ENCODE measurements at regions not wholly inside any gene's neighbourhood (a gene's known extent, or its start where the extent isn't known, plus 50 kb on each side); places are given as distances from the start of the nearest gene placed in this dataset.
"Not testable (repeated sequence)": the region's sequence is repeated elsewhere in the genome, so short reads cannot be mapped to it uniquely, and the experiment has no call there.

GRCh38 chr6:121885399-121886152, 450.1 kb downstream of the GJA1 start:
- H3K4me1 ChIP-seq (ENCODE audit: low read depth, poor library complexity, severe bottlenecking) = no peaks in the 10 kb centered on the region
- no peak overlapping the region for H2AFZ ChIP-seq (ENCODE audit: low read depth)

DNA sequence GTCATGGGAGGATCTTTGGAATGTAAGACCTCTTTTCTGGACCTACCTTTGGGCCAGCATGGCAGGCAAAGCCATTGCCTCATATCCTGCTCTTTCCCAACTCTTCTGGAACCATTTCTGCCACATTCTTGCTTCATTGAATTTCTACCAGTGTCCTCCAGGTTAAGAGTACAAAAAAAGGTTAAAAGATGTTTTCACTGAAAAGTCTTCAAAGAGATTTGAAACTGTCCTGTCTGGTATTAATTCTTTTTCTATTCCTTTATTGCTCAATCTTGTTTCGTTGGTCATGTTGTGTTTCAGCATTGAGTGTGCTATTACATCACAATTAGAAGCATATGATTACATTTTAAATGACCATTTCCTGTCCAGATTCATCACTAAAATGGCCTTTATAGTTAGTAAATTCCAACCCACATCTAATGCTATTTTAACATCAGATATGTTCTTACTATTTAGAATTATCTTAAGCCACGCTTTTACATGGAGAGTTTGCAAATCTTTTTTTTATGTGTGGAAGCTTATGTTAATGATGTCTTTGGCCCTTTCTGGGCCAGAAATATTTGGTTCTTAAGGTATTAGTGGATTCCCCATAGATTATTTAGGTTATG, 450.9 kb downstream of the GJA1 start:
- H3K4me2 ChIP-seq = no peak overlapping the region
- no peak overlapping the region for H3K9ac ChIP-seq
- no peak overlapping the region for H3K27ac ChIP-seq
- H3K4me1 ChIP-seq (ENCODE audit: low read depth, poor library complexity, severe bottlenecking) = no peaks in the 10 kb centered on the region
- H3K27me3 ChIP-seq (ENCODE audit: insufficient read depth, low read depth) = no peaks in the 10 kb centered on the region
- H2AFZ ChIP-seq (ENCODE audit: low read depth) = no peak overlapping the region
- no peaks in the 10 kb centered on the region for H4K20me1 ChIP-seq (ENCODE audit: insufficient read depth)
- no peaks in the 10 kb centered on the region for H3K36me3 ChIP-seq (ENCODE audit: insufficient read depth)
- H3K4me3 ChIP-seq (IDR thresholded peaks at IDR 0.05; ENCODE audit: insufficient read depth, low read depth, low read length) = no peak overlapping the region
- TF ChIP-seq, protein P1, sequence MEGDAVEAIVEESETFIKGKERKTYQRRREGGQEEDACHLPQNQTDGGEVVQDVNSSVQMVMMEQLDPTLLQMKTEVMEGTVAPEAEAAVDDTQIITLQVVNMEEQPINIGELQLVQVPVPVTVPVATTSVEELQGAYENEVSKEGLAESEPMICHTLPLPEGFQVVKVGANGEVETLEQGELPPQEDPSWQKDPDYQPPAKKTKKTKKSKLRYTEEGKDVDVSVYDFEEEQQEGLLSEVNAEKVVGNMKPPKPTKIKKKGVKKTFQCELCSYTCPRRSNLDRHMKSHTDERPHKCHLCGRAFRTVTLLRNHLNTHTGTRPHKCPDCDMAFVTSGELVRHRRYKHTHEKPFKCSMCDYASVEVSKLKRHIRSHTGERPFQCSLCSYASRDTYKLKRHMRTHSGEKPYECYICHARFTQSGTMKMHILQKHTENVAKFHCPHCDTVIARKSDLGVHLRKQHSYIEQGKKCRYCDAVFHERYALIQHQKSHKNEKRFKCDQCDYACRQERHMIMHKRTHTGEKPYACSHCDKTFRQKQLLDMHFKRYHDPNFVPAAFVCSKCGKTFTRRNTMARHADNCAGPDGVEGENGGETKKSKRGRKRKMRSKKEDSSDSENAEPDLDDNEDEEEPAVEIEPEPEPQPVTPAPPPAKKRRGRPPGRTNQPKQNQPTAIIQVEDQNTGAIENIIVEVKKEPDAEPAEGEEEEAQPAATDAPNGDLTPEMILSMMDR (conservative IDR thresholded peaks at IDR 0.05; ENCODE audit: low read depth, low read length) = no peak
- no peaks in the 10 kb centered on the region for H3K79me2 ChIP-seq (ENCODE audit: insufficient read depth, low read depth)

More at GRCh38 chr6:121885399-121886152, 450.1 kb downstream of the GJA1 start:
- no peaks in the 10 kb centered on the region for H4K20me1 ChIP-seq (ENCODE audit: insufficient read depth)
- no peaks in the 10 kb centered on the region for H3K36me3 ChIP-seq (ENCODE audit: insufficient read depth)
- H3K79me2 ChIP-seq (ENCODE audit: insufficient read depth, low read depth) = no peaks in the 10 kb centered on the region
- H3K27ac ChIP-seq = no peak overlapping the region
- H3K9ac ChIP-seq = no peak overlapping the region
- TF ChIP-seq, protein P1 (conservative IDR thresholded peaks at IDR 0.05; ENCODE audit: low read depth, low read length) = no peak
- no peak overlapping the region for H3K4me2 ChIP-seq
- H3K27me3 ChIP-seq (ENCODE audit: insufficient read depth, low read depth) = no peaks in the 10 kb centered on the region
- no peak overlapping the region for H3K4me3 ChIP-seq (IDR thresholded peaks at IDR 0.05; ENCODE audit: insufficient read depth, low read depth, low read length)

GRCh38 chr6:121887724-121888123, 452.3 kb downstream of the GJA1 start:
- Histone ChIP-seq H4K20me1 (ENCODE audit: insufficient read depth) (no peaks in the 10 kb centered on the region), H3K36me3 (ENCODE audit: insufficient read depth) (no peaks in the 10 kb centered on the region), H3K79me2 (ENCODE audit: insufficient read depth, low read depth) (no peaks in the 10 kb centered on the region), H3K4me3 (IDR thresholded peaks at IDR 0.05; ENCODE audit: insufficient read depth, low read depth, low read length) (no peak overlapping the region), H3K27me3 (ENCODE audit: insufficient read depth, low read depth) (no peaks in the 10 kb centered on the region), H3K9ac (no peak overlapping the region), H3K4me2 (no peak overlapping the region), H2AFZ (ENCODE audit: low read depth) (no peak overlapping the region), H3K4me1 (ENCODE audit: low read depth, poor library complexity, severe bottlenecking) (no peaks in the 10 kb centered on the region), H3K27ac (no peak overlapping the region)
- TF ChIP-seq, protein P1 (conservative IDR thresholded peaks at IDR 0.05; ENCODE audit: low read depth, low read length) = no peak

- H3K27ac ChIP-seq = no peak overlapping the region
- no peaks in the 10 kb centered on the region for H3K27me3 ChIP-seq (ENCODE audit: insufficient read depth, low read depth)
- no peaks in the 10 kb centered on the region for H4K20me1 ChIP-seq (ENCODE audit: insufficient read depth)
- H3K4me1 ChIP-seq (ENCODE audit: low read depth, poor library complexity, severe bottlenecking) = no peaks in the 10 kb centered on the region
- H2AFZ ChIP-seq (ENCODE audit: low read depth) = no peak overlapping the region
- no peak overlapping the region for H3K4me2 ChIP-seq
- H3K79me2 ChIP-seq (ENCODE audit: insufficient read depth, low read depth) = no peaks in the 10 kb centered on the region
- TF ChIP-seq, protein P1 (conservative IDR thresholded peaks at IDR 0.05; ENCODE audit: low read depth, low read length) = no peak
- H3K36me3 ChIP-seq (ENCODE audit: insufficient read depth) = no peaks in the 10 kb centered on the region
- no peak overlapping the region for H3K9ac ChIP-seq
- no peak overlapping the region for H3K4me3 ChIP-seq (IDR thresholded peaks at IDR 0.05; ENCODE audit: insufficient read depth, low read depth, low read length)
These were observed 455.0 kb downstream of the GJA1 start for GRCh38 chr6:121890307-121890910.

DNA sequence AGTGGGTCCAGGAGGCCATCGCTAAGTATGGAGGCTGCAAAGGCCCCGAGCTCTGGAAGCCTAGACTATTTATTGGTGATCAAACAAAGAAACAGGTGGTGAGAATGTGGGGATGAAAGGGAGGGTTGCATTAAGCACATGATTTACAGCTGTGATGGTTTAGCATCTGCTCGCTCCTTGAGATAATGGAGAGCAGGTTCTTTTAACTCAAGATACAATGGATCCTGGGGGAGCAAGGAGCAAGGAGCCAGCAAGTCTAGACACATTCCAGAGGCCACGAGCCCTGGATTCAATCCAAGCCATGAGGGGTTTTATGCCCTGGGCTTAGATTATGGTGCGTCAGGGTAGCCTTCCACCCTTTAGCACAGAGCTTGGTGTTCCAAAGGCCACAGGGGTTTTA, 460.3 kb downstream of the GJA1 start:
- H3K27me3 ChIP-seq (ENCODE audit: insufficient read depth, low read depth); H3K9ac ChIP-seq; H3K4me1 ChIP-seq (ENCODE audit: low read depth, poor library complexity, severe bottlenecking); H3K4me3 ChIP-seq (IDR thresholded peaks at IDR 0.05; ENCODE audit: insufficient read depth, low read depth, low read length); H3K79me2 ChIP-seq (ENCODE audit: insufficient read depth, low read depth); H3K36me3 ChIP-seq (ENCODE audit: insufficient read depth); H2AFZ ChIP-seq (ENCODE audit: low read depth); H4K20me1 ChIP-seq (ENCODE audit: insufficient read depth); H3K4me2 ChIP-seq; H3K27ac ChIP-seq: not testable (repeated sequence)
